Suprapubic skin (tissue), 4 donors: ENCODE measurements at regions not wholly inside any gene's neighbourhood (a gene's known extent, or its start where the extent isn't known, plus 50 kb on each side); places are given as distances from the start of the nearest gene placed in this dataset.

Source experiments
- DNase-seq, 2 donors: peaks; one replicate each; pipeline ENCODE4 v3.0.0-alpha.2; 2019; ENCODE audit warnings: low spot score in 2 of 2
- H3K27ac ChIP-seq: fragments of 200-600 bp; sonication (generic); one replicate; pipeline ENCODE4 v1.5.1; 2019
- H3K27me3 ChIP-seq: fragments of 200-600 bp; sonication (generic); one replicate; pipeline ENCODE4 v1.5.1; 2019
- H3K36me3 ChIP-seq: fragments of 200-600 bp; sonication (generic); one replicate; pipeline ENCODE4 v1.5.1; 2019
- H3K4me1 ChIP-seq: fragments of 200-600 bp; sonication (generic); one replicate; pipeline ENCODE4 v1.5.1; 2019
- H3K4me3 ChIP-seq: fragments of 200-600 bp; sonication (generic); one replicate; pipeline ENCODE4 v1.5.1; 2019; ENCODE audit warnings: mild to moderate bottlenecking
- H3K9me3 ChIP-seq: fragments of 200-600 bp; sonication (generic); one replicate; pipeline ENCODE4 v1.5.1; 2019
- EP300 ChIP-seq: sonication (generic); formaldehyde crosslinking; IDR thresholded peaks from one replicate; pipeline ENCODE4 v1.6.1; 2017; ENCODE audit warnings: antibody characterized with exemption
- POLR2A ChIP-seq, 2 donors: fragments of 450-650 bp; IDR thresholded peaks; one replicate each; pipeline ENCODE4 v1.6.1; 2017; ENCODE audit warnings: antibody characterized with exemption in 2 of 2, mild to moderate bottlenecking in 2 of 2, moderate library complexity in 2 of 2
- POLR2AphosphoS5 ChIP-seq, 3 donors: sonication (generic); formaldehyde crosslinking; IDR thresholded peaks; one replicate each; pipeline ENCODE4 v1.6.1; 2017; ENCODE audit warnings: antibody characterized with exemption in 3 of 3
- WGBS: methylation state at CpG from one replicate; pipeline ENCODE4 v1.1.5; 2018; 5-methylcytosine and 5-hydroxymethylcytosine counted together
- TF ChIP-seq, protein P1 (sequence below), 2 donors: fragments of 200-600 bp in 1 of 2; fragments of 450-650 bp in 1 of 2; sonication (generic) in 1 of 2; IDR thresholded peaks; one replicate each; pipeline ENCODE4 v1.5.1; 2016 to 2019; ENCODE audit warnings: antibody characterized with exemption in 2 of 2, mild to moderate bottlenecking in 1 of 2, moderate library complexity in 1 of 2

DNA sequence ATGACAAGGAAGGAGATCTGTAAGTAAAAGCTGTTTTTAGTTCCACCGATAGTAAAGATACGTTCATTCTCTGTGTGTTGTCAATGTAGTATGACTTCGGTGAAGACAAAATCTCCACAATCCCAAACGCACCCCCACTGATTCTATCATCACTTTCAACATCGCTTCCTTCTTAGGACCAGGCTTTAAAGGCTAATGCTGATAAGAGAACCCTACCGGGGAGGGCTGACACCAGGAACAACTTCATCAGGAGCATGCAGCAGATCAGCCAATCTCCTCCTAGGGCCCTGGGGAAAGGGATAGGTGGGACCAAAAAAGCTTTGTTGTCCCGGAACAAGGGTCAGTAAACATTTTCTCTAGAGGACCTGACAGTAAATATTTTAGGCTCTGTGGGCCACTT lies 334.1 kb downstream of the VPS13C start:
- no peak for DNase-seq
- Histone ChIP-seq H3K27me3 (no peaks in the 10 kb centered on the region), H3K4me1 (no peaks in the 10 kb centered on the region), H3K4me3 (no peak overlapping the region), H3K27ac (no peak overlapping the region), H3K9me3 (no peaks in the 10 kb centered on the region), H3K36me3 (no peaks in the 10 kb centered on the region)
- TF ChIP-seq, protein P1, sequence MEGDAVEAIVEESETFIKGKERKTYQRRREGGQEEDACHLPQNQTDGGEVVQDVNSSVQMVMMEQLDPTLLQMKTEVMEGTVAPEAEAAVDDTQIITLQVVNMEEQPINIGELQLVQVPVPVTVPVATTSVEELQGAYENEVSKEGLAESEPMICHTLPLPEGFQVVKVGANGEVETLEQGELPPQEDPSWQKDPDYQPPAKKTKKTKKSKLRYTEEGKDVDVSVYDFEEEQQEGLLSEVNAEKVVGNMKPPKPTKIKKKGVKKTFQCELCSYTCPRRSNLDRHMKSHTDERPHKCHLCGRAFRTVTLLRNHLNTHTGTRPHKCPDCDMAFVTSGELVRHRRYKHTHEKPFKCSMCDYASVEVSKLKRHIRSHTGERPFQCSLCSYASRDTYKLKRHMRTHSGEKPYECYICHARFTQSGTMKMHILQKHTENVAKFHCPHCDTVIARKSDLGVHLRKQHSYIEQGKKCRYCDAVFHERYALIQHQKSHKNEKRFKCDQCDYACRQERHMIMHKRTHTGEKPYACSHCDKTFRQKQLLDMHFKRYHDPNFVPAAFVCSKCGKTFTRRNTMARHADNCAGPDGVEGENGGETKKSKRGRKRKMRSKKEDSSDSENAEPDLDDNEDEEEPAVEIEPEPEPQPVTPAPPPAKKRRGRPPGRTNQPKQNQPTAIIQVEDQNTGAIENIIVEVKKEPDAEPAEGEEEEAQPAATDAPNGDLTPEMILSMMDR (IDR thresholded peaks at IDR 0.05): no peak
- TF ChIP-seq POLR2AphosphoS5 (IDR thresholded peaks at IDR 0.05) (no peak), POLR2A (IDR thresholded peaks at IDR 0.05) (no peak), EP300 (no peak)
- WGBS: 82% methylated on average over 7 of the region's 7 CpGs

DNA sequence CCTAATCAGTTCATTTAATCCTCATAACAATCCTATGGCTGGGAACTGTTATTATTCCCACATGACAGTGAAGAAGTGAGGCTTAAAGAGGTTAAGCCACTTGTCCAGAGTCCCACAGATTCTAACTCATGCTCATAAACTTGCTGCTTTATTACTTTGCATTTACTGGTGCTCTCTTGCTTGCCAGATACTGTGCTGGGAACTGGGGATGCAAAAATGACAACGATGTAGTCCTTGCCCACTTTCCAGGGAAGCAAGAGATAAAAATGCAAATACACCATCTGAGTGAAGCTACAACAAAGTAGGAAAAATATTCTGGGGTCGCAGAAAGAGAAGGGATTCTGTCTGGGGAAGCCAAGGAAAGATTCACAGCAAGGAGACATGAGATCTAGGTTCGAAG lies 335.0 kb downstream of the VPS13C start:
- TF ChIP-seq POLR2A (IDR thresholded peaks at IDR 0.05): no peak
- no peak for TF ChIP-seq POLR2AphosphoS5 (IDR thresholded peaks at IDR 0.05)
- TF ChIP-seq, protein P1 (IDR thresholded peaks at IDR 0.05): no peak
- TF ChIP-seq EP300: no peak
- Histone ChIP-seq H3K9me3 (no peaks in the 10 kb centered on the region), H3K4me1 (no peaks in the 10 kb centered on the region), H3K36me3 (no peaks in the 10 kb centered on the region), H3K27ac (no peak overlapping the region), H3K4me3 (no peak overlapping the region), H3K27me3 (no peaks in the 10 kb centered on the region)
- DNase-seq: no peak
- WGBS: 76% methylated on average over 3 of the region's 3 CpGs

DNA sequence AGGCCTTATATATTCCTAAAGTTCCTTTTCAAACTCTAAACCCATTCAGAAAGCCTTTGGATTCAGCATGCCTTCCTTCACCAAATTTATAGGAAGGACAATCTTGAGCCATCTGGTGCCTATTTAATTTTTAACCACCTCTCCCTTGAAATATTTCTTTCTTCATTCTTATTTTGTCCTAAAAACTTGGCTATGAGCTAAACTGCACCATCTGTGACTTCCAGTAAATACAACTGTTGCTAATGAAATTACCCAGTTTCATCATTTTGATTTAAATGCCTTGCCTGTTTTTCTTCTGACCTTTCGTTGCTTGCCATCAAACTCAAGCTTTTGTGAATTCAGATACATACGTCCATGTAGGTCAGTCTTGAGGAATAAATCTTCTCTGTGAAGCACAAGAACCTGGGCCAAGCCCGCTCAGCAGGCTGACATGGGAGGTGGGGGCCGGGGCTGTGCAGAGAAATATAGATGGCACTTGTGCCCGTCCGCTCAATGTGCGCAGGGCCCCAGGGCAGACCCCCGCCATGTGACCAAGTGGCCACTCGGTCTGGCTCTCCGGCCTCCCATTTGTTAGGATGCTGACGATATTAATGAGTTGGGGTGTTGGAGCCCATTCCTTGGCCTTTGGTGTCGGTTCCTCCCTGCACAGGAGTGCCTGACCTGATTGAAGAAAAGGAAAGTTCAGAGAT lies 335.9 kb downstream of the VPS13C start:
- Histone ChIP-seq H3K4me1 (no peaks in the 10 kb centered on the region), H3K27ac (no peak overlapping the region), H3K9me3 (no peaks in the 10 kb centered on the region), H3K36me3 (no peaks in the 10 kb centered on the region), H3K27me3 (no peaks in the 10 kb centered on the region), H3K4me3 (no peak overlapping the region)
- TF ChIP-seq POLR2A (IDR thresholded peaks at IDR 0.05): no peak
- no peak for TF ChIP-seq POLR2AphosphoS5 (IDR thresholded peaks at IDR 0.05)
- TF ChIP-seq, protein P1 (IDR thresholded peaks at IDR 0.05): no peak
- TF ChIP-seq EP300: no peak
- 82% methylated on average over 11 of the region's 12 CpGs for WGBS
- no peak for DNase-seq

DNA sequence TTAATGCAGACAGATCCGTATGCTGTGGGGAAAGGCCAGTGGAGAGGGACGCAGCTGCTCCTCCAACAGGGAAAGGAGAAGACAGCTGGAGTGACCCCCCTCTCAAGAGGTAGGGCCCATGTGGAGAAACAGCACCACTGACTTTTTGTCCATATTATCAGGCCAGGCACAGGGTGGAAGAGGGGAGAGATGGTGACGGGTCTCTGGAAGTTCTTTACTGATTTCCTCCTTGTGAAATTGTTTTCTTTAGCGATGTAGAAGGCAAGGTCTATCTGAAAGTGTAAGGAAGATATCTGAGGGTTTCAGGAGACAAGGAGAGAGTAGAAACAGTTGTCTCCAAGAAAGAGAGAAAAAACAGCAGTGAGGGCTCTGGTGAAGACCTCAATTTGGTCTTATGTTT lies 338.8 kb downstream of the VPS13C start:
- DNase-seq: no peak
- H3K4me1 ChIP-seq: no peaks in the 10 kb centered on the region
- H3K27me3 ChIP-seq: no peaks in the 10 kb centered on the region
- no peak overlapping the region for H3K27ac ChIP-seq
- H3K9me3 ChIP-seq: no peaks in the 10 kb centered on the region
- TF ChIP-seq EP300 (no peak), POLR2A (IDR thresholded peaks at IDR 0.05) (no peak), POLR2AphosphoS5 (IDR thresholded peaks at IDR 0.05) (no peak)
- TF ChIP-seq, protein P1 (IDR thresholded peaks at IDR 0.05): no peak
- 90% methylated on average over 4 of the region's 4 CpGs for WGBS
- no peaks in the 10 kb centered on the region for H3K36me3 ChIP-seq
- no peak overlapping the region for H3K4me3 ChIP-seq

DNA sequence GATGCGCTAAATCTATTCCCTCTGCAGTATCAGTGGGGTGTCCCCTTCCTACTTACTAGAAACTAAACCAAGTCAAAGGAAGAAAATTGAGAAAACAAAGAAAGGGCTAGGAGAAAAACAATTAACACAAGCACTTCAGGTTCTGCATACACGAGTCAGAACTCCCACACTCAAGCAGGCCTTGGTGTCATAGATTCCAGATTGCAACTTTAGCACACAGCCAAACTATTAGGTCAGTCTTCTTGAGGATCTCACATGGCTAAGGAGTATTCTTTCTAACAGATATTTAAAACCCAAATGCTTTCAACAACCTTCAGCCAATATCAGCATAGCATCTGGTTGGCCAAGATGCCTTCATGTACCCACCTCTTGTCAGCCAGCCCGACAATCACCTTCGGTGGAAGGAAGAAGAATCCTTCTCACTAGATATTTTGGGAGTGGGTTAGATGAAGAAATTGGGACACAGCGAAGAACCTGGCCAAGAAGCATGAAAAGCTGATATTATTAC lies 340.0 kb downstream of the VPS13C start:
- WGBS: 79% methylated on average over 5 of the region's 5 CpGs
- no peak for TF ChIP-seq POLR2AphosphoS5 (IDR thresholded peaks at IDR 0.05)
- no peak for TF ChIP-seq POLR2A (IDR thresholded peaks at IDR 0.05)
- TF ChIP-seq, protein P1 (IDR thresholded peaks at IDR 0.05): no peak
- Histone ChIP-seq H3K4me1 (no peaks in the 10 kb centered on the region), H3K27ac (peak overlapping the region; percentile 38), H3K4me3 (no peak overlapping the region), H3K9me3 (no peaks in the 10 kb centered on the region), H3K27me3 (no peaks in the 10 kb centered on the region), H3K36me3 (no peaks in the 10 kb centered on the region)
- no peak for DNase-seq
